ENCODE measurements at regions not wholly inside any gene's neighbourhood (a gene's known extent, or its start where the extent isn't known, plus 50 kb on each side); places are given as distances from the start of the nearest gene placed in this dataset.

- TF ChIP-seq JUNB (CRISPR knock-in tag; conservative IDR thresholded peaks at IDR 0.05) (no peak), CTCF (IDR thresholded peaks at IDR 0.05 in 2 of 3, conservative IDR thresholded peaks at IDR 0.05 in 1 of 3; ENCODE audit: insufficient read depth in 2 of 3, low read depth in 1 of 3, low read length in 3 of 3) (no peak), ESRRA (IDR thresholded peaks at IDR 0.05; ENCODE audit: borderline replicate concordance, low read depth) (no peak), SREBF2 (CRISPR knock-in tag; IDR thresholded peaks at IDR 0.05) (no peak), ZNF124 (CRISPR knock-in tag; IDR thresholded peaks at IDR 0.05) (no peak), TAF1 (IDR thresholded peaks at IDR 0.05; ENCODE audit: control insufficient read depth, extremely low read depth, insufficient read depth, low read length, severe bottlenecking) (no peak), GATA2 (CRISPR knock-in tag; IDR thresholded peaks at IDR 0.05) (no peak)
- TF ChIP-seq, protein P1, sequence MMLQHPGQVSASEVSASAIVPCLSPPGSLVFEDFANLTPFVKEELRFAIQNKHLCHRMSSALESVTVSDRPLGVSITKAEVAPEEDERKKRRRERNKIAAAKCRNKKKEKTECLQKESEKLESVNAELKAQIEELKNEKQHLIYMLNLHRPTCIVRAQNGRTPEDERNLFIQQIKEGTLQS (IDR thresholded peaks at IDR 0.05), result no peak
- TF ChIP-seq, protein P1 (CRISPR knock-in tag; conservative IDR thresholded peaks at IDR 0.05), result no peak
- TF ChIP-seq, protein P2, sequence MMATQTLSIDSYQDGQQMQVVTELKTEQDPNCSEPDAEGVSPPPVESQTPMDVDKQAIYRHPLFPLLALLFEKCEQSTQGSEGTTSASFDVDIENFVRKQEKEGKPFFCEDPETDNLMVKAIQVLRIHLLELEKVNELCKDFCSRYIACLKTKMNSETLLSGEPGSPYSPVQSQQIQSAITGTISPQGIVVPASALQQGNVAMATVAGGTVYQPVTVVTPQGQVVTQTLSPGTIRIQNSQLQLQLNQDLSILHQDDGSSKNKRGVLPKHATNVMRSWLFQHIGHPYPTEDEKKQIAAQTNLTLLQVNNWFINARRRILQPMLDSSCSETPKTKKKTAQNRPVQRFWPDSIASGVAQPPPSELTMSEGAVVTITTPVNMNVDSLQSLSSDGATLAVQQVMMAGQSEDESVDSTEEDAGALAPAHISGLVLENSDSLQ (IDR thresholded peaks at IDR 0.05), result no peak
- TF ChIP-seq, protein P3, sequence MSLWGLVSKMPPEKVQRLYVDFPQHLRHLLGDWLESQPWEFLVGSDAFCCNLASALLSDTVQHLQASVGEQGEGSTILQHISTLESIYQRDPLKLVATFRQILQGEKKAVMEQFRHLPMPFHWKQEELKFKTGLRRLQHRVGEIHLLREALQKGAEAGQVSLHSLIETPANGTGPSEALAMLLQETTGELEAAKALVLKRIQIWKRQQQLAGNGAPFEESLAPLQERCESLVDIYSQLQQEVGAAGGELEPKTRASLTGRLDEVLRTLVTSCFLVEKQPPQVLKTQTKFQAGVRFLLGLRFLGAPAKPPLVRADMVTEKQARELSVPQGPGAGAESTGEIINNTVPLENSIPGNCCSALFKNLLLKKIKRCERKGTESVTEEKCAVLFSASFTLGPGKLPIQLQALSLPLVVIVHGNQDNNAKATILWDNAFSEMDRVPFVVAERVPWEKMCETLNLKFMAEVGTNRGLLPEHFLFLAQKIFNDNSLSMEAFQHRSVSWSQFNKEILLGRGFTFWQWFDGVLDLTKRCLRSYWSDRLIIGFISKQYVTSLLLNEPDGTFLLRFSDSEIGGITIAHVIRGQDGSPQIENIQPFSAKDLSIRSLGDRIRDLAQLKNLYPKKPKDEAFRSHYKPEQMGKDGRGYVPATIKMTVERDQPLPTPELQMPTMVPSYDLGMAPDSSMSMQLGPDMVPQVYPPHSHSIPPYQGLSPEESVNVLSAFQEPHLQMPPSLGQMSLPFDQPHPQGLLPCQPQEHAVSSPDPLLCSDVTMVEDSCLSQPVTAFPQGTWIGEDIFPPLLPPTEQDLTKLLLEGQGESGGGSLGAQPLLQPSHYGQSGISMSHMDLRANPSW (CRISPR knock-in tag; IDR thresholded peaks at IDR 0.05), result no peak
These were observed 74.9 kb upstream of the IRF2BP2 start for GRCh38 chr1:234684856-234685255.

Measured in K562 (cell line).